Nephron (organoid): ENCODE measurements at regions not wholly inside any gene's neighbourhood (a gene's known extent, or its start where the extent isn't known, plus 50 kb on each side); places are given as distances from the start of the nearest gene placed in this dataset.
"Not testable (repeated sequence)": the region's sequence is repeated elsewhere in the genome, so short reads cannot be mapped to it uniquely, and the experiment has no call there.

ENCODE experiments used
- H3K27ac Mint-ChIP-seq, 3 experiments: 2 replicates each; pipeline ENCODE4 v1.8.0; 2020; ENCODE audit warnings: mixed read lengths in 3 of 3, mild to moderate bottlenecking in 2 of 3, moderate library complexity in 1 of 3
- H3K27me3 Mint-ChIP-seq: 2 replicates; pipeline ENCODE4 v1.8.0; 2021; ENCODE audit warnings: low read depth, mild to moderate bottlenecking, moderate library complexity, mixed read lengths
- H3K36me3 Mint-ChIP-seq: 2 replicates; pipeline ENCODE4 v1.8.0; 2020; ENCODE audit warnings: low read depth, mixed read lengths
- H3K4me1 Mint-ChIP-seq: 2 replicates; pipeline ENCODE4 v1.8.0; 2020; ENCODE audit warnings: mixed read lengths
- H3K4me3 Mint-ChIP-seq, 3 experiments: 2 replicates each; pipeline ENCODE4 v1.8.0; 2020; ENCODE audit warnings: mild to moderate bottlenecking in 3 of 3, mixed read lengths in 3 of 3, moderate library complexity in 2 of 3
- H3K9me3 Mint-ChIP-seq: 2 replicates; pipeline ENCODE4 v1.8.0; 2020; ENCODE audit warnings: mixed read lengths
- CTCF ChIP-seq, 3 experiments: fragments of 200-600 bp; sonication (generic); IDR thresholded peaks; one replicate each; pipeline ENCODE4 v1.5.0; 2021; ENCODE audit warnings: antibody characterized with exemption in 3 of 3; ENCODE audit not compliant: unreplicated experiment in 3 of 3

DNA sequence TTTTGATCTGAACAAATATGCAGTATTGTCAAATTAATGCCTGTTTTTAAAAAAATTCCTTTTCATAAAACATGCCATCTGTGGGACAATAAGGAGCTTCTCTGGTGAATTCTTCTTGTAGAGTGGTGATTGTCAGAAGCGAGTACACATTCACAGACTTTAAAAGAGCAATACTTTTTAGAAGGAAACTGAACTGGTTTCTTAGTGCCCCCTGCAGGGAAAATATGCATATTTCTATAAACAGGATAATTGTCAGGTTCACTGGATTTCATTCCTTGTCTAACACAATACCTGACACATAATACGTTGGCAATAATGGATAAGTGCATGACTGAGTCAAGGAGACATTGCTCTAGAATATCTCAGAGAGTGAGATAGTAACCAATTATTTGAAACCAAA, 133.7 kb downstream of the KIF4B start:
- Mint-ChIP-seq H3K27me3 (no peaks in the 10 kb centered on the region), H3K36me3 (no peaks in the 10 kb centered on the region), H3K4me3 (no peak overlapping the region), H3K4me1 (no peaks in the 10 kb centered on the region), H3K9me3 (no peaks in the 10 kb centered on the region), H3K27ac (no peak overlapping the region)
- peak in 2 of 3 experiments; percentile 19 to 26 for TF ChIP-seq CTCF (IDR thresholded peaks at IDR 0.05; ENCODE audit: unreplicated experiment in 3 of 3)

GRCh38 chr5:155148694-155149093, 135.1 kb downstream of the KIF4B start:
- H3K36me3 Mint-ChIP-seq = no peaks in the 10 kb centered on the region
- no peak for TF ChIP-seq CTCF (IDR thresholded peaks at IDR 0.05; ENCODE audit: unreplicated experiment in 3 of 3)
- H3K4me3 Mint-ChIP-seq = no peak overlapping the region
- H3K27me3 Mint-ChIP-seq = no peaks in the 10 kb centered on the region
- H3K27ac Mint-ChIP-seq = no peak overlapping the region
- no peaks in the 10 kb centered on the region for H3K4me1 Mint-ChIP-seq
- no peaks in the 10 kb centered on the region for H3K9me3 Mint-ChIP-seq

DNA sequence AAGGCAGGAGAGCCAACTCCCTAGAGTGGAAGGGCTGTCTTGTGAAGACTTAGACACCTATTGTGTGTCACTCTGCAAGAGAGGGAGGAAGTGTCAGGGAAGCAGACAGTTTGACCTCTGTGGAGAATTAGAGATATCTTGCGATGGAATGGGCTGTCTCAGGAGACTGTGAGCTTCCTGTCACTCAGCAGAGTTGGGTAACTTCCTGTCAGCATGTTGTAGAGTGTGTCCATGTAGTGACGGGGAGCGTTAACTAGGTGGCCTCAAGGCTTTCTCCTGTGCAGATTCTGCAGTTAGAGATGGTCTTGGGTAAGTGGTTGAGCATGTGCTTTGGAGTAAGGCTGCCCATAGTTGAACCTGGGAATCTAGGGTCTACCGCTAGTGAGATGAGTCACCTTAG, 136.5 kb downstream of the KIF4B start:
- Mint-ChIP-seq H3K27me3 (no peaks in the 10 kb centered on the region), H3K4me1 (no peaks in the 10 kb centered on the region), H3K27ac (no peak overlapping the region), H3K9me3 (no peaks in the 10 kb centered on the region), H3K4me3 (no peak overlapping the region), H3K36me3 (no peaks in the 10 kb centered on the region)
- no peak for TF ChIP-seq CTCF (IDR thresholded peaks at IDR 0.05; ENCODE audit: unreplicated experiment in 3 of 3)

GRCh38 chr5:155154973-155155372, 141.4 kb downstream of the KIF4B start:
- TF ChIP-seq CTCF (IDR thresholded peaks at IDR 0.05; ENCODE audit: unreplicated experiment in 3 of 3) = no peak
- Mint-ChIP-seq H3K27ac (no peak overlapping the region), H3K4me3 (no peak overlapping the region), H3K4me1 (no peaks in the 10 kb centered on the region), H3K36me3 (no peaks in the 10 kb centered on the region), H3K9me3 (no peaks in the 10 kb centered on the region), H3K27me3 (no peaks in the 10 kb centered on the region)

DNA sequence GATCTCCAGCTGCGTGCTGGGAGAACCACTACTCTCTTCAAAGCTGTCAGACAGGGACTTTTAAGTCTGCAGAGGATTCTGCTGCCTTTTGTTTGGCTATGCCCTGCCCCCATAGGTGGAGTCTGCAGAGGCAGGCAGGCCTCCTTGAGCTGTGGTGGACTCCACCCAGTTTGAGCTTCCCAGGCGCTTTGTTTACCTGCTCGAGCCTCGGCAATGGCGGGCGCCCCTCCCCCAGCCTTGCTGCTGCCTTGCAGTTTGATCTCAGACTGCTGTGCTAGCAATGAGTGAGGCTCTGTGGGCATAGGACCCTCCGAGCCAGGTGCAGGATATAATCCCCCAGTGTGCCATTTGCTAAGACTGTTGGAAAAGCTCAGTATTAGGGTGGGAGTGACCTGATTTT, 149.5 kb downstream of the KIF4B start:
- H3K27me3 Mint-ChIP-seq, H3K36me3 Mint-ChIP-seq, H3K27ac Mint-ChIP-seq, H3K4me3 Mint-ChIP-seq, H3K4me1 Mint-ChIP-seq: not testable (repeated sequence)
- H3K9me3 Mint-ChIP-seq = peaks cover 17% of the 10 kb centered on the region

DNA sequence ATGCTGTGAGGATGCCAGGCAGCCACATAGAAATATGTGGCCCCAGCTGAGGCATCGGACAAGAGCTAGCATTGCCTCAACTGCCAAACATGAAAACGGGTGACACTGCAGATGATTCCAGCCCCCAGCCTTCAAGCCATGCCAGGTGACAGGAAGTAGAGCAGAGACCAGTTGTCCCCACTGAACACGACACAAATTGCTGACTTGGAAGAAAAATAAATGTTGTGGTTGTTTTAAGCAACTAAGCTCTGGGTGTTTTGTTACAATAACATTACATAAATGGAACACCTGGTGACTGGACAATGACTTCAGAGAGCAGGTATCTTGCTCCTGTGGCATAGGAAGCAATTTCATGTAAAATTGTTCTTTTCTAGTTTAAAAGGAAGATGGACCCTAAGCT, 154.2 kb downstream of the KIF4B start:
- H3K9me3 Mint-ChIP-seq = peaks cover 22% of the 10 kb centered on the region
- no peak overlapping the region for H3K4me3 Mint-ChIP-seq
- H3K27ac Mint-ChIP-seq = no peak overlapping the region
- H3K27me3 Mint-ChIP-seq = no peaks in the 10 kb centered on the region
- no peaks in the 10 kb centered on the region for H3K36me3 Mint-ChIP-seq
- no peaks in the 10 kb centered on the region for H3K4me1 Mint-ChIP-seq
- TF ChIP-seq CTCF (IDR thresholded peaks at IDR 0.05; ENCODE audit: unreplicated experiment in 3 of 3) = no peak

DNA sequence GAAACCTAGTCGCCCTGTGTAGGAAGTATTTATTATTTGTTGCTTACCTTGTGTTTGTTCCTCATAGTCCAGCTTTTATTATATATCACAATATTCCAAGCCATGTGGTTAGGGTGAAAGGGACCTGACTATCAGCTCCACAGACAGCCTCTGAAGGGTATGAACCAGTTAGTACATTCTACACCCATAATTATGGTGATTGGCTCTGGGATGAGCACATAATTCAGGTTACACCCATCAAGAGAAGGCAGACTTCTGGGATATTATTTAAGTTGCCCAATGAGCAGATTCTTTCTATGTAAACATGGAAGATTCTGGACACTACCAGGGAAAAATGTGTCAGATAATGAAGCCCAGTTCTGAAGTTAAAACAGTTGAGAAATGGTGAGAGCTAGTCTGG, 168.0 kb downstream of the KIF4B start:
- no peaks in the 10 kb centered on the region for H3K9me3 Mint-ChIP-seq
- H3K27ac Mint-ChIP-seq = no peak overlapping the region
- no peak for TF ChIP-seq CTCF (IDR thresholded peaks at IDR 0.05; ENCODE audit: unreplicated experiment in 3 of 3)
- H3K27me3 Mint-ChIP-seq = peaks cover 3% of the 10 kb centered on the region
- no peaks in the 10 kb centered on the region for H3K4me1 Mint-ChIP-seq
- no peak overlapping the region for H3K4me3 Mint-ChIP-seq
- no peaks in the 10 kb centered on the region for H3K36me3 Mint-ChIP-seq
